GM23338 (cell line): ENCODE measurements at regions not wholly inside any gene's neighbourhood (a gene's known extent, or its start where the extent isn't known, plus 50 kb on each side); places are given as distances from the start of the nearest gene placed in this dataset.

ENCODE experiments used
- ATAC-seq: fragments of 200-7000 bp; cut with Tn5 transposase; 3 replicates; pipeline ENCODE4 v1.9.1; 2020
- DNase-seq: peaks from one replicate; pipeline ENCODE4 v3.0.0-alpha.2; 2015; ENCODE audit warnings: low spot score
- H2AFZ ChIP-seq: fragments of 200-600 bp; sonication (generic); 2 replicates; pipeline ENCODE4 v1.8.0; 2016; ENCODE audit warnings: antibody characterized with exemption, mild to moderate bottlenecking, moderate library complexity
- H3F3A ChIP-seq: fragments of 200-600 bp; sonication (generic); replicated peaks from 2 replicates; pipeline ENCODE4 v1.8.0; 2017; ENCODE audit warnings: antibody characterized with exemption, mixed run types, low read depth
- H3K27ac ChIP-seq: fragments of 200-600 bp; sonication (generic); 2 replicates; pipeline ENCODE4 v1.6.1; 2016; ENCODE audit warnings: low read depth
- H3K27me3 ChIP-seq: fragments of 200-600 bp; sonication (generic); 2 replicates; pipeline ENCODE4 v1.8.0; 2016; ENCODE audit warnings: mild to moderate bottlenecking, mixed run types, moderate library complexity; ENCODE audit not compliant: insufficient read depth
- H3K36me3 ChIP-seq: fragments of 200-600 bp; sonication (generic); 2 replicates; pipeline ENCODE4 v1.8.0; 2016; ENCODE audit warnings: mild to moderate bottlenecking; ENCODE audit not compliant: insufficient read depth
- H3K4me1 ChIP-seq: fragments of 200-600 bp; sonication (generic); 2 replicates; pipeline ENCODE4 v1.8.0; 2016; ENCODE audit warnings: mild to moderate bottlenecking, moderate library complexity; ENCODE audit not compliant: insufficient read depth
- H3K4me2 ChIP-seq: fragments of 200-600 bp; sonication (generic); 2 replicates; pipeline ENCODE4 v1.7.1; 2017; ENCODE audit warnings: mixed run types
- H3K4me3 ChIP-seq: fragments of 200-600 bp; sonication (generic); 2 replicates; pipeline ENCODE4 v1.6.1; 2016; ENCODE audit warnings: mixed run types
- H3K79me2 ChIP-seq: fragments of 200-600 bp; sonication (generic); replicated peaks from 2 replicates; pipeline ENCODE4 v1.8.0; 2017; ENCODE audit warnings: mild to moderate bottlenecking; ENCODE audit not compliant: insufficient read depth
- H3K9me2 ChIP-seq: fragments of 200-600 bp; sonication (generic); 2 replicates; pipeline ENCODE4 v1.8.0; 2017; ENCODE audit not compliant: insufficient read depth
- H4K20me1 ChIP-seq: fragments of 200-600 bp; sonication (generic); replicated peaks from 2 replicates; pipeline ENCODE4 v1.8.0; 2017; ENCODE audit warnings: mild to moderate bottlenecking; ENCODE audit not compliant: insufficient read depth
- H3K27ac Mint-ChIP-seq: 2 replicates; pipeline ENCODE4 v1.8.0; 2020; ENCODE audit warnings: inconsistent platforms, mild to moderate bottlenecking, moderate library complexity, mixed read lengths
- H3K27me3 Mint-ChIP-seq: 3 replicates; pipeline ENCODE4 v1.8.0; 2022; ENCODE audit warnings: low read depth, mild to moderate bottlenecking, moderate library complexity, mixed read lengths, inconsistent platforms; ENCODE audit not compliant: insufficient read depth, poor library complexity
- H3K36me3 Mint-ChIP-seq: 3 replicates; pipeline ENCODE4 v1.8.0; 2021; ENCODE audit warnings: low read depth, mild to moderate bottlenecking, inconsistent platforms, moderate library complexity, mixed read lengths
- H3K4me1 Mint-ChIP-seq: 3 replicates; pipeline ENCODE4 v1.8.0; 2020; ENCODE audit warnings: mild to moderate bottlenecking, inconsistent platforms, mixed read lengths
- H3K4me3 Mint-ChIP-seq: 3 replicates; pipeline ENCODE4 v1.8.0; 2021; ENCODE audit warnings: moderate library complexity, mild to moderate bottlenecking, inconsistent platforms, mixed read lengths
- H3K9me3 Mint-ChIP-seq: 3 replicates; pipeline ENCODE4 v1.8.0; 2020; ENCODE audit warnings: moderate library complexity, mild to moderate bottlenecking, inconsistent platforms, mixed read lengths
- CREB1 ChIP-seq: fragments of 250-450 bp; sonication (Bioruptor Pico); IDR thresholded peaks from 2 replicates; pipeline ENCODE4 v1.5.0; 2020; ENCODE audit warnings: low read depth, mild to moderate bottlenecking, moderate library complexity
- ETS1 ChIP-seq: IDR thresholded peaks from 2 replicates; pipeline ENCODE4 v1.6.1; 2016; ENCODE audit warnings: antibody characterized with exemption
- EZH2 ChIP-seq: fragments of 200-600 bp; sonication (generic); IDR thresholded peaks from one replicate; pipeline ENCODE4 v1.8.0; 2017; ENCODE audit warnings: antibody characterized with exemption, mild to moderate bottlenecking, low read depth; ENCODE audit not compliant: unreplicated experiment
- EZH2phosphoT487 ChIP-seq: fragments of 200-600 bp; sonication (generic); IDR thresholded peaks from one replicate; pipeline ENCODE4 v1.8.1; 2018; ENCODE audit warnings: antibody characterized with exemption; ENCODE audit not compliant: unreplicated experiment
- JUNB ChIP-seq: IDR thresholded peaks from one replicate; pipeline ENCODE4 v1.6.1; 2016; ENCODE audit warnings: antibody characterized with exemption; ENCODE audit not compliant: unreplicated experiment
- NANOG ChIP-seq: IDR thresholded peaks from 2 replicates; pipeline ENCODE4 v1.6.1; 2016; ENCODE audit warnings: antibody characterized with exemption, borderline replicate concordance
- POLR2AphosphoS5 ChIP-seq: IDR thresholded peaks from 2 replicates; pipeline ENCODE4 v1.6.1; 2016; ENCODE audit warnings: antibody characterized with exemption, low read depth
- STAT1 ChIP-seq: IDR thresholded peaks from one replicate; pipeline ENCODE4 v1.6.1; 2016; ENCODE audit warnings: antibody characterized with exemption; ENCODE audit not compliant: unreplicated experiment
- ZNF114 ChIP-seq: fragments of 250-450 bp; sonication (Bioruptor Pico); IDR thresholded peaks from 2 replicates; pipeline ENCODE4 v1.5.0; 2020; ENCODE audit warnings: mild to moderate bottlenecking, moderate library complexity
- ZNF331 ChIP-seq: fragments of 250-450 bp; sonication (Bioruptor Pico); IDR thresholded peaks from 2 replicates; pipeline ENCODE4 v1.5.0; 2020; ENCODE audit warnings: low read depth, mild to moderate bottlenecking, moderate library complexity
- TF ChIP-seq, protein P1 (sequence below), 2 experiments: fragments of 200-600 bp in 1 of 2; sonication (generic) in 1 of 2; conservative IDR thresholded peaks; 2 replicates each; pipeline versions ENCODE4 v1.5.1 to v1.6.1; 2016 to 2017; ENCODE audit warnings: antibody characterized with exemption in 2 of 2, low read depth in 2 of 2, mild to moderate bottlenecking in 2 of 2, moderate library complexity in 1 of 2
- TF ChIP-seq, protein P2 (sequence below): fragments of 250-450 bp; sonication (Bioruptor Pico); IDR thresholded peaks from 2 replicates; pipeline ENCODE4 v1.5.0; 2020; ENCODE audit warnings: mild to moderate bottlenecking, moderate library complexity
- TF ChIP-seq, protein P3 (sequence below): IDR thresholded peaks from one replicate; pipeline ENCODE4 v1.6.1; 2018; ENCODE audit warnings: antibody characterized with exemption; ENCODE audit not compliant: unreplicated experiment

DNA sequence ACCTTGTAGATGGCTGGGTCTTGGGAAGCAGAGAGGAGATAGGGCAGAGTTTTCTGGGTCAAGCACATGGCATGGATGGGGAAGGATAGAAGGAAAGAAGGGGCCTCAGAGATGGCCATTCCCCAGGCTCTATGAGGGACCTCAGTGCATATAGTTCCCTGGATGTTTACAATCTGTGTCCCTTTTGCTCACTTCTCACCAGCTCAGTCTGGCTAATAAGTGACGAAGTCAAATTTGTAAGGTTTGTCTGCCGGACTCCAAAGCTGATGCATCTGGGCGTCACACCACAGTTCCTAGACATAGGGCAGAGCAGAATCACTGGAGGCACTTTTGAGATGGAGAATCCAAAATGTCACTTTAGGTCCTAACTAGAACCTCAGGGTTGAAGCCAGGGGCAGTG, 416.4 kb upstream of the PROX1 start:
- H3K27ac Mint-ChIP-seq: no peak overlapping the region
- no peaks in the 10 kb centered on the region for H3K36me3 ChIP-seq
- H3K79me2 ChIP-seq: no peaks in the 10 kb centered on the region
- H3F3A ChIP-seq: no peaks in the 10 kb centered on the region
- no peaks in the 10 kb centered on the region for H3K27me3 Mint-ChIP-seq
- DNase-seq: no peak
- H4K20me1 ChIP-seq: no peaks in the 10 kb centered on the region
- TF ChIP-seq JUNB (no peak), NANOG (no peak), ZNF331 (CRISPR knock-in tag) (no peak), CREB1 (no peak), EZH2phosphoT487 (no peak), POLR2AphosphoS5 (no peak), EZH2 (no peak), ZNF114 (CRISPR knock-in tag) (no peak), ETS1 (no peak), STAT1 (no peak)
- TF ChIP-seq, protein P1, sequence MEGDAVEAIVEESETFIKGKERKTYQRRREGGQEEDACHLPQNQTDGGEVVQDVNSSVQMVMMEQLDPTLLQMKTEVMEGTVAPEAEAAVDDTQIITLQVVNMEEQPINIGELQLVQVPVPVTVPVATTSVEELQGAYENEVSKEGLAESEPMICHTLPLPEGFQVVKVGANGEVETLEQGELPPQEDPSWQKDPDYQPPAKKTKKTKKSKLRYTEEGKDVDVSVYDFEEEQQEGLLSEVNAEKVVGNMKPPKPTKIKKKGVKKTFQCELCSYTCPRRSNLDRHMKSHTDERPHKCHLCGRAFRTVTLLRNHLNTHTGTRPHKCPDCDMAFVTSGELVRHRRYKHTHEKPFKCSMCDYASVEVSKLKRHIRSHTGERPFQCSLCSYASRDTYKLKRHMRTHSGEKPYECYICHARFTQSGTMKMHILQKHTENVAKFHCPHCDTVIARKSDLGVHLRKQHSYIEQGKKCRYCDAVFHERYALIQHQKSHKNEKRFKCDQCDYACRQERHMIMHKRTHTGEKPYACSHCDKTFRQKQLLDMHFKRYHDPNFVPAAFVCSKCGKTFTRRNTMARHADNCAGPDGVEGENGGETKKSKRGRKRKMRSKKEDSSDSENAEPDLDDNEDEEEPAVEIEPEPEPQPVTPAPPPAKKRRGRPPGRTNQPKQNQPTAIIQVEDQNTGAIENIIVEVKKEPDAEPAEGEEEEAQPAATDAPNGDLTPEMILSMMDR (conservative IDR thresholded peaks at IDR 0.05; ENCODE audit: low read depth in 2 of 2): no peak
- TF ChIP-seq, protein P2, sequence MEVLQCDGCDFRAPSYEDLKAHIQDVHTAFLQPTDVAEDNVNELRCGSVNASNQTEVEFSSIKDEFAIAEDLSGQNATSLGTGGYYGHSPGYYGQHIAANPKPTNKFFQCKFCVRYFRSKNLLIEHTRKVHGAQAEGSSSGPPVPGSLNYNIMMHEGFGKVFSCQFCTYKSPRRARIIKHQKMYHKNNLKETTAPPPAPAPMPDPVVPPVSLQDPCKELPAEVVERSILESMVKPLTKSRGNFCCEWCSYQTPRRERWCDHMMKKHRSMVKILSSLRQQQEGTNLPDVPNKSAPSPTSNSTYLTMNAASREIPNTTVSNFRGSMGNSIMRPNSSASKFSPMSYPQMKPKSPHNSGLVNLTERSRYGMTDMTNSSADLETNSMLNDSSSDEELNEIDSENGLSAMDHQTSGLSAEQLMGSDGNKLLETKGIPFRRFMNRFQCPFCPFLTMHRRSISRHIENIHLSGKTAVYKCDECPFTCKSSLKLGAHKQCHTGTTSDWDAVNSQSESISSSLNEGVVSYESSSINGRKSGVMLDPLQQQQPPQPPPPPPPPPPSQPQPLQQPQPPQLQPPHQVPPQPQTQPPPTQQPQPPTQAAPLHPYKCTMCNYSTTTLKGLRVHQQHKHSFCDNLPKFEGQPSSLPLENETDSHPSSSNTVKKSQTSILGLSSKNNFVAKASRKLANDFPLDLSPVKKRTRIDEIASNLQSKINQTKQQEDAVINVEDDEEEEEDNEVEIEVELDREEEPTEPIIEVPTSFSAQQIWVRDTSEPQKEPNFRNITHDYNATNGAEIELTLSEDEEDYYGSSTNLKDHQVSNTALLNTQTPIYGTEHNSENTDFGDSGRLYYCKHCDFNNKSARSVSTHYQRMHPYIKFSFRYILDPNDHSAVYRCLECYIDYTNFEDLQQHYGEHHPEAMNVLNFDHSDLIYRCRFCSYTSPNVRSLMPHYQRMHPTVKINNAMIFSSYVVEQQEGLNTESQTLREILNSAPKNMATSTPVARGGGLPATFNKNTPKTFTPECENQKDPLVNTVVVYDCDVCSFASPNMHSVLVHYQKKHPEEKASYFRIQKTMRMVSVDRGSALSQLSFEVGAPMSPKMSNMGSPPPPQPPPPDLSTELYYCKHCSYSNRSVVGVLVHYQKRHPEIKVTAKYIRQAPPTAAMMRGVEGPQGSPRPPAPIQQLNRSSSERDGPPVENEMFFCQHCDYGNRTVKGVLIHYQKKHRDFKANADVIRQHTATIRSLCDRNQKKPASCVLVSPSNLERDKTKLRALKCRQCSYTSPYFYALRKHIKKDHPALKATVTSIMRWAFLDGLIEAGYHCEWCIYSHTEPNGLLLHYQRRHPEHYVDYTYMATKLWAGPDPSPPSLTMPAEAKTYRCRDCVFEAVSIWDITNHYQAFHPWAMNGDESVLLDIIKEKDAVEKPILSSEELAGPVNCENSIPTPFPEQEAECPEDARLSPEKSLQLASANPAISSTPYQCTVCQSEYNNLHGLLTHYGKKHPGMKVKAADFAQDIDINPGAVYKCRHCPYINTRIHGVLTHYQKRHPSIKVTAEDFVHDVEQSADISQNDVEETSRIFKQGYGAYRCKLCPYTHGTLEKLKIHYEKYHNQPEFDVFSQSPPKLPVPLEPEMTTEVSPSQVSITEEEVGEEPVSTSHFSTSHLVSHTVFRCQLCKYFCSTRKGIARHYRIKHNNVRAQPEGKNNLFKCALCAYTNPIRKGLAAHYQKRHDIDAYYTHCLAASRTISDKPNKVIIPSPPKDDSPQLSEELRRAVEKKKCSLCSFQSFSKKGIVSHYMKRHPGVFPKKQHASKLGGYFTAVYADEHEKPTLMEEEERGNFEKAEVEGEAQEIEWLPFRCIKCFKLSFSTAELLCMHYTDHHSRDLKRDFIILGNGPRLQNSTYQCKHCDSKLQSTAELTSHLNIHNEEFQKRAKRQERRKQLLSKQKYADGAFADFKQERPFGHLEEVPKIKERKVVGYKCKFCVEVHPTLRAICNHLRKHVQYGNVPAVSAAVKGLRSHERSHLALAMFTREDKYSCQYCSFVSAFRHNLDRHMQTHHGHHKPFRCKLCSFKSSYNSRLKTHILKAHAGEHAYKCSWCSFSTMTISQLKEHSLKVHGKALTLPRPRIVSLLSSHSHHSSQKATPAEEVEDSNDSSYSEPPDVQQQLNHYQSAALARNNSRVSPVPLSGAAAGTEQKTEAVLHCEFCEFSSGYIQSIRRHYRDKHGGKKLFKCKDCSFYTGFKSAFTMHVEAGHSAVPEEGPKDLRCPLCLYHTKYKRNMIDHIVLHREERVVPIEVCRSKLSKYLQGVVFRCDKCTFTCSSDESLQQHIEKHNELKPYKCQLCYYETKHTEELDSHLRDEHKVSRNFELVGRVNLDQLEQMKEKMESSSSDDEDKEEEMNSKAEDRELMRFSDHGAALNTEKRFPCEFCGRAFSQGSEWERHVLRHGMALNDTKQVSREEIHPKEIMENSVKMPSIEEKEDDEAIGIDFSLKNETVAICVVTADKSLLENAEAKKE (CRISPR knock-in tag): no peak
- TF ChIP-seq, protein P3, sequence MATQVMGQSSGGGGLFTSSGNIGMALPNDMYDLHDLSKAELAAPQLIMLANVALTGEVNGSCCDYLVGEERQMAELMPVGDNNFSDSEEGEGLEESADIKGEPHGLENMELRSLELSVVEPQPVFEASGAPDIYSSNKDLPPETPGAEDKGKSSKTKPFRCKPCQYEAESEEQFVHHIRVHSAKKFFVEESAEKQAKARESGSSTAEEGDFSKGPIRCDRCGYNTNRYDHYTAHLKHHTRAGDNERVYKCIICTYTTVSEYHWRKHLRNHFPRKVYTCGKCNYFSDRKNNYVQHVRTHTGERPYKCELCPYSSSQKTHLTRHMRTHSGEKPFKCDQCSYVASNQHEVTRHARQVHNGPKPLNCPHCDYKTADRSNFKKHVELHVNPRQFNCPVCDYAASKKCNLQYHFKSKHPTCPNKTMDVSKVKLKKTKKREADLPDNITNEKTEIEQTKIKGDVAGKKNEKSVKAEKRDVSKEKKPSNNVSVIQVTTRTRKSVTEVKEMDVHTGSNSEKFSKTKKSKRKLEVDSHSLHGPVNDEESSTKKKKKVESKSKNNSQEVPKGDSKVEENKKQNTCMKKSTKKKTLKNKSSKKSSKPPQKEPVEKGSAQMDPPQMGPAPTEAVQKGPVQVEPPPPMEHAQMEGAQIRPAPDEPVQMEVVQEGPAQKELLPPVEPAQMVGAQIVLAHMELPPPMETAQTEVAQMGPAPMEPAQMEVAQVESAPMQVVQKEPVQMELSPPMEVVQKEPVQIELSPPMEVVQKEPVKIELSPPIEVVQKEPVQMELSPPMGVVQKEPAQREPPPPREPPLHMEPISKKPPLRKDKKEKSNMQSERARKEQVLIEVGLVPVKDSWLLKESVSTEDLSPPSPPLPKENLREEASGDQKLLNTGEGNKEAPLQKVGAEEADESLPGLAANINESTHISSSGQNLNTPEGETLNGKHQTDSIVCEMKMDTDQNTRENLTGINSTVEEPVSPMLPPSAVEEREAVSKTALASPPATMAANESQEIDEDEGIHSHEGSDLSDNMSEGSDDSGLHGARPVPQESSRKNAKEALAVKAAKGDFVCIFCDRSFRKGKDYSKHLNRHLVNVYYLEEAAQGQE: no peak
- H3K4me3 Mint-ChIP-seq: no peak overlapping the region
- peaks cover 9% of the 10 kb centered on the region for H3K9me3 Mint-ChIP-seq
- H3K4me2 ChIP-seq: no peak overlapping the region
- no peaks in the 10 kb centered on the region for H3K27me3 ChIP-seq
- H3K36me3 Mint-ChIP-seq: peaks cover 4% of the 10 kb centered on the region; the same call in 2 of the 3 replicates
- no peaks in the 10 kb centered on the region for H3K9me2 ChIP-seq
- no peaks in the 10 kb centered on the region for H3K4me1 ChIP-seq
- no peak overlapping the region for H2AFZ ChIP-seq
- ATAC-seq: no peak
- no peak overlapping the region for H3K27ac ChIP-seq
- no peaks in the 10 kb centered on the region for H3K4me1 Mint-ChIP-seq
- H3K4me3 ChIP-seq: no peak overlapping the region
